ENCODE measurements at regions not wholly inside any gene's neighbourhood (a gene's known extent, or its start where the extent isn't known, plus 50 kb on each side); places are given as distances from the start of the nearest gene placed in this dataset.

DNA sequence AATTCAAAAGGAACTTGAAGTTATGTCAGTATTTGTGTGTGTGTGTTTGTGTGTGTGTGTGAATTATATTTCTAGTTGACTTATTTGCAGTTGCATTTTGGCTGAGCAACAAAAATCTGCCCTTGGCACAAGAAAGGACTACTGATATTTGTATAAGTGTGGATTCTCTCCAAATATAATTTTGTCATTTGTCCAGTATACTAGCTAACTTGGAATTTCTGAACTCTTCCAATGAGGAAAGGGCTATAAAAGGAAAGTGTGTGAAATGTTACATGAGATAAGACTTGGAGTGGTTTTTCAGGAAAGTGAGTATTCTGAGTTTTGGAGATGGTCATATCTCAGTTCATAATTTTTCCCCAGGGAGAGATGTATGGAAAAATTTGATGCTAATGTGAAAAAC, 1384.1 kb upstream of the B3GALT2 start:
- Histone ChIP-seq H3K4me1 (no peaks in the 10 kb centered on the region), H3K27me3 (ENCODE audit: low read depth) (no peaks in the 10 kb centered on the region), H3K27ac (no peak overlapping the region), H3K9me3 (no peaks in the 10 kb centered on the region), H3K36me3 (no peaks in the 10 kb centered on the region), H3K4me3 (no peak overlapping the region)
- intact Hi-C loops (cut with DNase I): no loop called here
- ATAC-seq (no peak), DNase-seq (no peak)
- TF ChIP-seq, protein P1, sequence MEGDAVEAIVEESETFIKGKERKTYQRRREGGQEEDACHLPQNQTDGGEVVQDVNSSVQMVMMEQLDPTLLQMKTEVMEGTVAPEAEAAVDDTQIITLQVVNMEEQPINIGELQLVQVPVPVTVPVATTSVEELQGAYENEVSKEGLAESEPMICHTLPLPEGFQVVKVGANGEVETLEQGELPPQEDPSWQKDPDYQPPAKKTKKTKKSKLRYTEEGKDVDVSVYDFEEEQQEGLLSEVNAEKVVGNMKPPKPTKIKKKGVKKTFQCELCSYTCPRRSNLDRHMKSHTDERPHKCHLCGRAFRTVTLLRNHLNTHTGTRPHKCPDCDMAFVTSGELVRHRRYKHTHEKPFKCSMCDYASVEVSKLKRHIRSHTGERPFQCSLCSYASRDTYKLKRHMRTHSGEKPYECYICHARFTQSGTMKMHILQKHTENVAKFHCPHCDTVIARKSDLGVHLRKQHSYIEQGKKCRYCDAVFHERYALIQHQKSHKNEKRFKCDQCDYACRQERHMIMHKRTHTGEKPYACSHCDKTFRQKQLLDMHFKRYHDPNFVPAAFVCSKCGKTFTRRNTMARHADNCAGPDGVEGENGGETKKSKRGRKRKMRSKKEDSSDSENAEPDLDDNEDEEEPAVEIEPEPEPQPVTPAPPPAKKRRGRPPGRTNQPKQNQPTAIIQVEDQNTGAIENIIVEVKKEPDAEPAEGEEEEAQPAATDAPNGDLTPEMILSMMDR (IDR thresholded peaks at IDR 0.05): no peak

DNA sequence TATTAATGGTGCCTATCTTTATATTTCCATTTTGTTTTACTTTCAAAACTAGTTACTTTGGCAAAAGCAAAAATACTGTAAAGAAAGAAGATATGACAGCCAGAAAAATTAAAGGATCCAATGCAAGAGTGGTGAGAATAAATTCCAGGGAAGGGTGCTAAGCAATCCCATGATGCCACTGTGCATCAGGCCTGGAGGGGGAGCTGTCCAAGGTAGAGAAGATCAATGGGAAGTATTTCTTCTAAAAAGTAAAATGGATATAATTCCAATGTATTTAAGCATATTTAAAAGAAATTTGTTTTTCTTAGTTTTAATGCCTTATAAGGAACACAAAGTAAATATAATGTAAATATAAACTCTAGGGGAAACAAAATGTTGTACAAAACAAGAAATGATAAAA, 1382.2 kb upstream of the B3GALT2 start:
- no peak overlapping the region for H3K4me3 ChIP-seq
- ATAC-seq: no peak
- no peaks in the 10 kb centered on the region for H3K36me3 ChIP-seq
- no peaks in the 10 kb centered on the region for H3K4me1 ChIP-seq
- no peaks in the 10 kb centered on the region for H3K9me3 ChIP-seq
- intact Hi-C loops (cut with DNase I): no loop called here
- H3K27ac ChIP-seq: no peak overlapping the region
- H3K27me3 ChIP-seq (ENCODE audit: low read depth): no peaks in the 10 kb centered on the region
- no peak for DNase-seq
- TF ChIP-seq, protein P1 (IDR thresholded peaks at IDR 0.05): no peak

DNA sequence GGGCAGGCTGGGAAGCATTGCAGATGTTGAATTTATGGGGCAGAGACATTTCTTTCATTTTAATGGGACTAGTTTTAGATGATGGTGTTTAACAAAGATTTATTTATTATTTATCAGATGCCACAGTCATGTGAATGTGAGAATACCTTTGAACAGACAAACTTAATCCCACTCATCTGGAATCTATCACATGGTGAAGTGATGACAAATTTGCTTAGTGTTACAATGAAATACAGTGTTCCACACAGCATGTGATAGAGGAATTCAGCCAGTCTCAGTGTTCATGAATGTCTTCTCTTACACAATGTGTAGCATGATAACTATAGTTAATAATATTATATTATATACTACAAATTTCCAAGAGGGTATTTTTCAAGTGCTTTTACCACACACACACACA, 1361.7 kb upstream of the B3GALT2 start:
- Histone ChIP-seq H3K27ac (no peak overlapping the region), H3K4me3 (no peak overlapping the region), H3K9me3 (no peaks in the 10 kb centered on the region), H3K27me3 (ENCODE audit: low read depth) (no peaks in the 10 kb centered on the region), H3K4me1 (no peaks in the 10 kb centered on the region), H3K36me3 (no peaks in the 10 kb centered on the region)
- TF ChIP-seq, protein P1 (IDR thresholded peaks at IDR 0.05): no peak
- DNase-seq: no peak
- no peak for ATAC-seq
- intact Hi-C loops (cut with DNase I): no loop called here

DNA sequence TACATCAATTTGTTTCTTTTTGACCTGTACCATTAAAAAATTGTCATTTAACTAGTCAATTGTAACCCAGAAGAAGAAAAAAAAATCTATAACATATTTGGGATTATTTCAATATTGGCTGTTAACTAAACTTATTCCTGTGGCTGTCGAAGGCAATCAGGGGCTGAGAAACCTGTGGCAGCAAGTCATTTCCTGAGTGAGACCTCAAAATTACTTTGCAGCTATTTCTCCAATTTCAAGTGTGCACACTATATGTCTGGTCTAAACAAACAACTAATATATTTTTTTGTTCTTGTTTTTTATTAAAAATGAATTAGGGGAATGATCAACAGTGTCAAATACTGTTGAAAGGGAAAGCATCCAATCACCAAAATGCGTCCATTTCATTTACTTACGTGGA, 1357.6 kb upstream of the B3GALT2 start:
- Histone ChIP-seq H3K4me1 (no peaks in the 10 kb centered on the region), H3K36me3 (no peaks in the 10 kb centered on the region), H3K27ac (no peak overlapping the region), H3K9me3 (no peaks in the 10 kb centered on the region), H3K4me3 (no peak overlapping the region), H3K27me3 (ENCODE audit: low read depth) (no peaks in the 10 kb centered on the region)
- ATAC-seq (no peak), DNase-seq (no peak)
- intact Hi-C loops (cut with DNase I): no loop called here
- TF ChIP-seq, protein P1 (IDR thresholded peaks at IDR 0.05): no peak

DNA sequence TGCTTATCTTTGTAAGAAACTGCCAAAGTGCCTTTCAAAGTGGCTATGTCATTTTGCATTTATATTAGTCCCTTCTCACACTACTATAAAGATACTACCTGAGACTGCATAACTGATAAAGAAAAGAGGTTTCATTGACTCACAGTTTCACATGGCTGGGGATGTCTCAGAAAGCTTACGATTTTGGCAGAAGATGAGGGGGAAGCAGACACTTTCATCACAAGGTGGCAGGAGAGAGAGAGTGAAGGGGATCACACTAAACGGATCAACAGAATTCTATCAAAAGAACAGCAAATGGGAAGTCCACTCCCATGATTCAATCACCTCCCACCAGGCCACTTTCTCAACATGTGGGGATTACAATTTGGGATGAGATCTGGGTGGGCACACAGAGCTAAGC, 1352.0 kb upstream of the B3GALT2 start:
- no peaks in the 10 kb centered on the region for H3K36me3 ChIP-seq
- H3K9me3 ChIP-seq: no peaks in the 10 kb centered on the region
- H3K4me3 ChIP-seq: no peak overlapping the region
- intact Hi-C loops (cut with DNase I): no loop called here
- no peaks in the 10 kb centered on the region for H3K27me3 ChIP-seq (ENCODE audit: low read depth)
- TF ChIP-seq, protein P1 (IDR thresholded peaks at IDR 0.05): no peak
- DNase-seq: no peak
- no peak overlapping the region for H3K27ac ChIP-seq
- H3K4me1 ChIP-seq: no peaks in the 10 kb centered on the region
- ATAC-seq: no peak

DNA sequence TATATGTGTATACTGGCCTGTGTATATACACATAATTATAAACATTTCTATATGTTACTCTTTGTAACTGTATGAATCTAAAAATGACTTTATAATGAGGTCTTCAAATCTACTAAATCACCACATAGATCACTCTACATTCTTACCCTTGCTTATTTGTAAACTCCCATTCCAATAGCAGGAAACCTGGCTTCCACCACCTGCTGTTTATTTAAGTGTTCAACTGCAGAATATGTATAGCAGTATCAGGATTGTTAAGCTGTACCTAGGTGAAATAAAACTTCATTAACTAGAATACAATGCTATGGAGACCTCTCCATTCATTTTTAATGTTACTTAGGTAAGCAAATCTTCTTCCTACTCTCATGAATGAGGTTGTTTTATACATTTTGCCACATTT, 1351.1 kb upstream of the B3GALT2 start:
- H3K36me3 ChIP-seq: no peaks in the 10 kb centered on the region
- no peaks in the 10 kb centered on the region for H3K27me3 ChIP-seq (ENCODE audit: low read depth)
- TF ChIP-seq, protein P1 (IDR thresholded peaks at IDR 0.05): no peak
- intact Hi-C loops (cut with DNase I): no loop called here
- H3K27ac ChIP-seq: no peak overlapping the region
- no peak overlapping the region for H3K4me3 ChIP-seq
- no peaks in the 10 kb centered on the region for H3K9me3 ChIP-seq
- no peaks in the 10 kb centered on the region for H3K4me1 ChIP-seq
- DNase-seq: no peak
- ATAC-seq: no peak
